Loucy (cell line): ENCODE measurements at regions not wholly inside any gene's neighbourhood (a gene's known extent, or its start where the extent isn't known, plus 50 kb on each side); places are given as distances from the start of the nearest gene placed in this dataset.
"Not testable (repeated sequence)": the region's sequence is repeated elsewhere in the genome, so short reads cannot be mapped to it uniquely, and the experiment has no call there.

ENCODE experiments used
- H2AFZ ChIP-seq: fragments of 200-600 bp; sonication (generic); 2 replicates; pipeline ENCODE4 v1.6.0; 2016; ENCODE audit warnings: antibody characterized with exemption, mild to moderate bottlenecking, low read length, moderate library complexity
- H3F3A ChIP-seq: fragments of 200-600 bp; 2 replicates; pipeline ENCODE4 v1.6.0; 2016; ENCODE audit warnings: antibody characterized with exemption, low read depth, mild to moderate bottlenecking
- H3K27me3 ChIP-seq: fragments of 200-600 bp; sonication (generic); 2 replicates; pipeline ENCODE4 v1.6.1; 2014; ENCODE audit warnings: low read length, mild to moderate bottlenecking; ENCODE audit not compliant: insufficient read depth, poor library complexity, severe bottlenecking
- H3K36me3 ChIP-seq: fragments of 200-600 bp; sonication (generic); 2 replicates; pipeline ENCODE4 v1.6.1; 2016; ENCODE audit warnings: low read length; ENCODE audit not compliant: insufficient read depth
- H3K4me1 ChIP-seq: fragments of 200-600 bp; sonication (generic); 2 replicates; pipeline ENCODE4 v1.5.1; 2014; ENCODE audit warnings: low read length, mild to moderate bottlenecking; ENCODE audit not compliant: insufficient read depth, poor library complexity, severe bottlenecking
- H3K4me2 ChIP-seq: fragments of 200-600 bp; sonication (generic); 2 replicates; pipeline ENCODE4 v1.6.0; 2014; ENCODE audit warnings: antibody characterized with exemption, low read length, low read depth, mild to moderate bottlenecking; ENCODE audit not compliant: poor library complexity, severe bottlenecking
- H3K4me3 ChIP-seq: fragments of 200-600 bp; sonication (generic); 2 replicates; pipeline ENCODE4 v1.5.1; 2014; ENCODE audit warnings: low read length, mild to moderate bottlenecking, mixed read lengths; ENCODE audit not compliant: poor library complexity, severe bottlenecking
- H3K79me2 ChIP-seq: fragments of 200-600 bp; sonication (generic); 2 replicates; pipeline ENCODE4 v1.6.1; 2014; ENCODE audit warnings: low read length; ENCODE audit not compliant: insufficient read depth
- H3K9ac ChIP-seq: fragments of 200-600 bp; sonication (generic); 2 replicates; pipeline ENCODE4 v1.6.0; 2014; ENCODE audit warnings: mild to moderate bottlenecking, low read depth, low read length, moderate library complexity; ENCODE audit not compliant: poor library complexity, severe bottlenecking
- H3K9me2 ChIP-seq: fragments of 200-600 bp; sonication (generic); replicated peaks from 2 replicates; pipeline ENCODE4 v1.6.1; 2016; ENCODE audit warnings: low read depth, low read length, mixed read lengths
- H3K9me3 ChIP-seq: fragments of 200-600 bp; sonication (generic); 2 replicates; pipeline ENCODE4 v1.6.1; 2014; ENCODE audit warnings: mild to moderate bottlenecking, antibody characterized with exemption, low read length, low read depth; ENCODE audit not compliant: insufficient read depth
- H4K20me1 ChIP-seq: fragments of 200-600 bp; sonication (generic); 2 replicates; pipeline ENCODE4 v1.6.0; 2014; ENCODE audit warnings: antibody characterized with exemption, low read length, mild to moderate bottlenecking; ENCODE audit not compliant: insufficient read depth, poor library complexity, severe bottlenecking
- EZH2phosphoT487 ChIP-seq: fragments of 200-600 bp; IDR thresholded peaks from 2 replicates; pipeline ENCODE4 v1.6.1; 2018; ENCODE audit warnings: antibody characterized with exemption, mild to moderate bottlenecking, moderate library complexity, borderline replicate concordance
- TF ChIP-seq, protein P1 (sequence below): fragments of 200-600 bp; sonication (generic); conservative IDR thresholded peaks from 2 replicates; pipeline ENCODE4 v1.5.1; 2014; ENCODE audit warnings: mild to moderate bottlenecking, antibody characterized with exemption, low read length

DNA sequence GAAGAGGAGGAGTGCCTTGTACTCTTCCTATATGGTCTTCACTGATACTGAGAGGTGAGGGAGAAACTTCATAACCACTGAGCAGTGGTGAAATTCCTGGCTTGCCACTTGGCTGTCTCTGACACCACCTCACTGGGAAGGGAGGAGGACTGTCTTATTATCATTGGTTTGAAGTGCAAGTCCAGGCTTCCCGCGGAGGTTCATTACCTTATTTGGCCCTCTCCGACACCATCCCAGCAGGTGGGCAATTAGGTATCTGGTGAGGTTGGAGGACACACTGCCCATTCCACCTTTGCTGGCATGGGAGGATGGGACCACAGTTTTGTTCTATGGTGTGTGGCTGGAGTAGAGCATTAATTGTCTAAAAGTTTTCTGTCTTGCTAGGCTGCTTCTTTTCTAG lies 206.1 kb downstream of the LHFPL1 start:
- no peak overlapping the region for H3K4me2 ChIP-seq
- no peak overlapping the region for H3K4me3 ChIP-seq

DNA sequence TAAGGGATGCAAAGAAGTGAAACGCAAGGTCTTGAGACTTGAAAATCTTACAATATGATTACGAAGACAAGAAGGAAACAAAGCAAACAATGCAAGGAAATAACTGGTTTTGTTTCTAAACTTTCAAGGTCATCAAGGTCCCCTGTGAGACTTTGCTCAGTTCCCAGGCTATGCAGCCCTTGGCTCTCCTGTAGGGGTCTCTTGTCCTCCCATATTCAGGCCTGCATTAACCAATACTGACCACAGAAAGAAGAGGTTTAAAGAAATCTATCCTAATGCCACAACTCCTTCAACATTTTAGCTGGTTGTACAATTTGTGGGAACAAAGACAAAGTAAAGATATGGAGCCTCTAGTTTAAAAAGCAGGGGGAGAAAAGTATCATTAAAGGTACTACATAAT lies 209.2 kb downstream of the LHFPL1 start:
- Histone ChIP-seq H3K79me2 (no peaks in the 10 kb centered on the region), H3K9me2 (no peaks in the 10 kb centered on the region), H4K20me1 (no peaks in the 10 kb centered on the region), H3F3A (no peaks in the 10 kb centered on the region), H3K9ac (no peak overlapping the region), H3K4me2 (no peak overlapping the region), H3K36me3 (no peaks in the 10 kb centered on the region), H2AFZ (no peak overlapping the region), H3K4me1 (no peaks in the 10 kb centered on the region), H3K27me3 (no peaks in the 10 kb centered on the region), H3K9me3 (no peaks in the 10 kb centered on the region), H3K4me3 (no peak overlapping the region)
- TF ChIP-seq EZH2phosphoT487: no peak
- TF ChIP-seq, protein P1, sequence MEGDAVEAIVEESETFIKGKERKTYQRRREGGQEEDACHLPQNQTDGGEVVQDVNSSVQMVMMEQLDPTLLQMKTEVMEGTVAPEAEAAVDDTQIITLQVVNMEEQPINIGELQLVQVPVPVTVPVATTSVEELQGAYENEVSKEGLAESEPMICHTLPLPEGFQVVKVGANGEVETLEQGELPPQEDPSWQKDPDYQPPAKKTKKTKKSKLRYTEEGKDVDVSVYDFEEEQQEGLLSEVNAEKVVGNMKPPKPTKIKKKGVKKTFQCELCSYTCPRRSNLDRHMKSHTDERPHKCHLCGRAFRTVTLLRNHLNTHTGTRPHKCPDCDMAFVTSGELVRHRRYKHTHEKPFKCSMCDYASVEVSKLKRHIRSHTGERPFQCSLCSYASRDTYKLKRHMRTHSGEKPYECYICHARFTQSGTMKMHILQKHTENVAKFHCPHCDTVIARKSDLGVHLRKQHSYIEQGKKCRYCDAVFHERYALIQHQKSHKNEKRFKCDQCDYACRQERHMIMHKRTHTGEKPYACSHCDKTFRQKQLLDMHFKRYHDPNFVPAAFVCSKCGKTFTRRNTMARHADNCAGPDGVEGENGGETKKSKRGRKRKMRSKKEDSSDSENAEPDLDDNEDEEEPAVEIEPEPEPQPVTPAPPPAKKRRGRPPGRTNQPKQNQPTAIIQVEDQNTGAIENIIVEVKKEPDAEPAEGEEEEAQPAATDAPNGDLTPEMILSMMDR: no peak

More for the DNA sequence above, 206.1 kb downstream of the LHFPL1 start:
- no peak overlapping the region for H3K9ac ChIP-seq
- H3K9me3 ChIP-seq: no peaks in the 10 kb centered on the region
- H2AFZ ChIP-seq: no peak overlapping the region
- TF ChIP-seq EZH2phosphoT487: no peak
- TF ChIP-seq, protein P1: no peak
- no peaks in the 10 kb centered on the region for H3K36me3 ChIP-seq
- H3K27me3 ChIP-seq: no peaks in the 10 kb centered on the region
- H3F3A ChIP-seq: no peaks in the 10 kb centered on the region
- no peaks in the 10 kb centered on the region for H4K20me1 ChIP-seq
- H3K4me1 ChIP-seq: no peaks in the 10 kb centered on the region
- no peaks in the 10 kb centered on the region for H3K9me2 ChIP-seq
- no peaks in the 10 kb centered on the region for H3K79me2 ChIP-seq

DNA sequence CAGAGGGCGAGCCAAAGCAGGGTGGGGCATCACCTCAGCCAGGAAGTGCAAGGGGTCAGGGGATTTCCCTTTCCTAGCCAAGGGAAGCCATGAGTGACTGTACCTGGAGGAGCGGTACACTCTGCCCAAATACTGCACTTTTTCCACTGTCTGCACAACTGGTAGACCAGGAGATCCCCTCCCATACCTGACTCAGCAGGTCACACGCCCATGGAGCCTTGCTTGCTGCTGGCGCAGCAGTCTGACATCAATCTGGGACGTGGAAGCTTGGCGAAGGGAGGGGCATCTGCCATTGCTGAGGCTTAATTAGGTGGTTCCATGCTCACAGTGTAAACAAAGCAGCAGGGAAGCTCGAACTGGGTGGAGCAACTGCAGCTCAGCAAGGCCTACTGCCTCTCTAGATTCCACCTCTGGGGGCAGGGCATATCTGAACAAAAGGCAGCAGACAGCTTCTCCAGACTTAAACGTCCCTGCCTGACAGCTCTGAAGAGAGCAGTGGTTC lies 217.7 kb downstream of the LHFPL1 start:
- H3K4me3 ChIP-seq, H2AFZ ChIP-seq, H3K9me3 ChIP-seq, H3K9ac ChIP-seq, H3K9me2 ChIP-seq, H4K20me1 ChIP-seq, H3K4me2 ChIP-seq, H3F3A ChIP-seq, H3K79me2 ChIP-seq, H3K36me3 ChIP-seq, H3K4me1 ChIP-seq, H3K27me3 ChIP-seq: not testable (repeated sequence)

DNA sequence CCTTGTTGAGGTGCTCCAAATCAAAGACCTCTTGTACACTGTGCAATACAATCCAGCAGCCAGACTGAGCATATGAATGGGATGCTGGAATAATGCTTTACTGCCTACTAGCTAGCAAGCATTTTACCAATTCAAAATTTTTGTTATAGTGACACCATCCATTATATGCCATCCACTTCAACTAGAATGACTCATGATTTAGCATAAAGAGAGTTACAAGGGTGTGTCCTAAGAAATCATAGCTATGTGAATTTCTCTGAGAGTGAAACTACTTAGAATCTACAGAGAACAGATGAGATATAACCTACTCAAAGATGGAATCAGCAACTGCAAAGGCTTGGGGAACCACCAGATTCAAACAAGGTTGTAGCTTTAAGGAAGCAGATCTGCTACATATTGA lies 221.9 kb downstream of the LHFPL1 start:
- Histone ChIP-seq H3K4me2 (no peak overlapping the region), H3K79me2 (no peaks in the 10 kb centered on the region), H2AFZ (no peak overlapping the region), H3K36me3 (no peaks in the 10 kb centered on the region), H3K27me3 (no peaks in the 10 kb centered on the region), H4K20me1 (no peaks in the 10 kb centered on the region), H3K9ac (no peak overlapping the region), H3F3A (no peaks in the 10 kb centered on the region), H3K4me3 (no peak overlapping the region), H3K9me3 (no peaks in the 10 kb centered on the region), H3K4me1 (no peaks in the 10 kb centered on the region), H3K9me2 (no peaks in the 10 kb centered on the region)
- no peak for TF ChIP-seq EZH2phosphoT487
- TF ChIP-seq, protein P1: no peak
